KOPT-K1 (cell line): ENCODE measurements at regions not wholly inside any gene's neighbourhood (a gene's known extent, or its start where the extent isn't known, plus 50 kb on each side); places are given as distances from the start of the nearest gene placed in this dataset.

Source experiments
- H3K27ac ChIP-seq: fragments of 200-600 bp; sonication (generic); 2 replicates; pipeline ENCODE4 v1.5.1; 2016; ENCODE audit warnings: antibody characterized with exemption, mild to moderate bottlenecking, low read depth, low read length; ENCODE audit not compliant: poor library complexity, severe bottlenecking
- H3K36me3 ChIP-seq: fragments of 200-600 bp; sonication (generic); 2 replicates; pipeline ENCODE4 v1.5.1; 2017; ENCODE audit warnings: antibody characterized with exemption, mild to moderate bottlenecking, low read length, moderate library complexity; ENCODE audit not compliant: insufficient read depth
- H3K9me3 ChIP-seq: fragments of 200-600 bp; sonication (generic); 2 replicates; pipeline ENCODE4 v1.5.1; 2017; ENCODE audit warnings: antibody characterized with exemption, low read length, mild to moderate bottlenecking; ENCODE audit not compliant: insufficient read depth, poor library complexity, severe bottlenecking

GRCh38 chr1:43069461-43070050, 102.5 kb downstream of the EBNA1BP2 start:
- Histone ChIP-seq H3K27ac (no peak overlapping the region), H3K9me3 (no peaks in the 10 kb centered on the region), H3K36me3 (no peaks in the 10 kb centered on the region)

GRCh38 chr1:43068911-43069310, 103.2 kb downstream of the EBNA1BP2 start:
- no peaks in the 10 kb centered on the region for H3K9me3 ChIP-seq
- H3K27ac ChIP-seq: no peak overlapping the region
- H3K36me3 ChIP-seq: no peaks in the 10 kb centered on the region

- Histone ChIP-seq H3K27ac (no peak overlapping the region), H3K9me3 (no peaks in the 10 kb centered on the region), H3K36me3 (no peaks in the 10 kb centered on the region)
These were observed 103.9 kb downstream of the EBNA1BP2 start for GRCh38 chr1:43067977-43068751.

GRCh38 chr1:43067233-43067745, 104.8 kb downstream of the EBNA1BP2 start:
- Histone ChIP-seq H3K27ac (no peak overlapping the region), H3K36me3 (no peaks in the 10 kb centered on the region), H3K9me3 (no peaks in the 10 kb centered on the region)

GRCh38 chr1:43066578-43066977, 105.5 kb downstream of the EBNA1BP2 start:
- Histone ChIP-seq H3K9me3 (no peaks in the 10 kb centered on the region), H3K27ac (no peak overlapping the region), H3K36me3 (no peaks in the 10 kb centered on the region)

- Histone ChIP-seq H3K9me3 (no peaks in the 10 kb centered on the region), H3K27ac (no peak overlapping the region), H3K36me3 (no peaks in the 10 kb centered on the region)
These were observed 106.3 kb downstream of the EBNA1BP2 start for GRCh38 chr1:43065616-43066399.

GRCh38 chr1:43065191-43065590, 106.5 kb upstream of the SLC2A1 start:
- Histone ChIP-seq H3K9me3 (no peaks in the 10 kb centered on the region), H3K36me3 (no peaks in the 10 kb centered on the region), H3K27ac (no peak overlapping the region)

- Histone ChIP-seq H3K9me3 (no peaks in the 10 kb centered on the region), H3K27ac (no peak overlapping the region), H3K36me3 (no peaks in the 10 kb centered on the region)
These were observed 104.9 kb upstream of the SLC2A1 start for GRCh38 chr1:43063394-43064219.

- no peaks in the 10 kb centered on the region for H3K36me3 ChIP-seq
- H3K27ac ChIP-seq: no peak overlapping the region
- H3K9me3 ChIP-seq: no peaks in the 10 kb centered on the region
These were observed 103.9 kb upstream of the SLC2A1 start for GRCh38 chr1:43062527-43063095.

- Histone ChIP-seq H3K9me3 (no peaks in the 10 kb centered on the region), H3K27ac (no peak overlapping the region), H3K36me3 (no peaks in the 10 kb centered on the region)
These were observed 103.1 kb upstream of the SLC2A1 start for GRCh38 chr1:43061757-43062156.

- Histone ChIP-seq H3K36me3 (no peaks in the 10 kb centered on the region), H3K27ac (no peak overlapping the region), H3K9me3 (no peaks in the 10 kb centered on the region)
These were observed 101.2 kb upstream of the SLC2A1 start for GRCh38 chr1:43059640-43060574.

GRCh38 chr1:43058545-43059360, 100.1 kb upstream of the SLC2A1 start:
- Histone ChIP-seq H3K27ac (no peak overlapping the region), H3K36me3 (no peaks in the 10 kb centered on the region), H3K9me3 (no peaks in the 10 kb centered on the region)

- Histone ChIP-seq H3K27ac (no peak overlapping the region), H3K9me3 (no peaks in the 10 kb centered on the region), H3K36me3 (no peaks in the 10 kb centered on the region)
These were observed 99.4 kb upstream of the SLC2A1 start for GRCh38 chr1:43058056-43058455.
